ENCODE measurements at regions not wholly inside any gene's neighbourhood (a gene's known extent, or its start where the extent isn't known, plus 50 kb on each side); places are given as distances from the start of the nearest gene placed in this dataset.

- ATAC-seq (no peak), DNase-seq (no peak)
- H3K4me3 ChIP-seq: no peak overlapping the region
- no peaks in the 10 kb centered on the region for H3K9me3 ChIP-seq
- intact Hi-C loops (cut with DNase I; ENCODE audit: low total_unique reads) (no loop called here), in situ Hi-C loops (cut with MboI; ENCODE audit: low sequenced_read_pairs in 4 of 4) (no loop called here)
- peaks cover 0 to 11% (median 8%) of the 10 kb centered on the region in 3 donors for H3K27me3 ChIP-seq
- TF ChIP-seq, protein P1, sequence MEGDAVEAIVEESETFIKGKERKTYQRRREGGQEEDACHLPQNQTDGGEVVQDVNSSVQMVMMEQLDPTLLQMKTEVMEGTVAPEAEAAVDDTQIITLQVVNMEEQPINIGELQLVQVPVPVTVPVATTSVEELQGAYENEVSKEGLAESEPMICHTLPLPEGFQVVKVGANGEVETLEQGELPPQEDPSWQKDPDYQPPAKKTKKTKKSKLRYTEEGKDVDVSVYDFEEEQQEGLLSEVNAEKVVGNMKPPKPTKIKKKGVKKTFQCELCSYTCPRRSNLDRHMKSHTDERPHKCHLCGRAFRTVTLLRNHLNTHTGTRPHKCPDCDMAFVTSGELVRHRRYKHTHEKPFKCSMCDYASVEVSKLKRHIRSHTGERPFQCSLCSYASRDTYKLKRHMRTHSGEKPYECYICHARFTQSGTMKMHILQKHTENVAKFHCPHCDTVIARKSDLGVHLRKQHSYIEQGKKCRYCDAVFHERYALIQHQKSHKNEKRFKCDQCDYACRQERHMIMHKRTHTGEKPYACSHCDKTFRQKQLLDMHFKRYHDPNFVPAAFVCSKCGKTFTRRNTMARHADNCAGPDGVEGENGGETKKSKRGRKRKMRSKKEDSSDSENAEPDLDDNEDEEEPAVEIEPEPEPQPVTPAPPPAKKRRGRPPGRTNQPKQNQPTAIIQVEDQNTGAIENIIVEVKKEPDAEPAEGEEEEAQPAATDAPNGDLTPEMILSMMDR (IDR thresholded peaks at IDR 0.05 in 4 of 5, conservative IDR thresholded peaks at IDR 0.05 in 1 of 5): no peak
- no peak for TF ChIP-seq POLR2A (IDR thresholded peaks at IDR 0.05)
- no peak overlapping the region for H3K27ac ChIP-seq
- no peaks in the 10 kb centered on the region for H3K4me1 ChIP-seq
- no peaks in the 10 kb centered on the region for H3K36me3 ChIP-seq
Measured at GRCh38 chr11:69972351-69972802, 105.7 kb upstream of the ANO1 start.

- ATAC-seq (no peak), DNase-seq (no peak)
- intact Hi-C loops (cut with DNase I; ENCODE audit: low total_unique reads) (no loop called here), in situ Hi-C loops (cut with MboI; ENCODE audit: low sequenced_read_pairs in 4 of 4) (no loop called here)
- Histone ChIP-seq H3K4me3 (no peak overlapping the region), H3K9me3 (no peaks in the 10 kb centered on the region), H3K4me1 (no peaks in the 10 kb centered on the region), H3K27ac (no peak overlapping the region), H3K36me3 (no peaks in the 10 kb centered on the region), H3K27me3 (peaks cover 0 to 8% (median 8%) of the 10 kb centered on the region in 3 donors)
- no peak for TF ChIP-seq POLR2A (IDR thresholded peaks at IDR 0.05)
- TF ChIP-seq, protein P1 (IDR thresholded peaks at IDR 0.05 in 4 of 5, conservative IDR thresholded peaks at IDR 0.05 in 1 of 5): no peak
Measured at GRCh38 chr11:69974528-69974927, 103.6 kb upstream of the ANO1 start.

GRCh38 chr11:69975822-69976221 is 102.3 kb upstream of the ANO1 start:
- intact Hi-C loops (cut with DNase I; ENCODE audit: low total_unique reads): no loop called here
- Histone ChIP-seq H3K27ac (no peak overlapping the region), H3K27me3 (peaks cover 0 to 11% (median 5%) of the 10 kb centered on the region in 3 donors), H3K4me1 (no peaks in the 10 kb centered on the region), H3K36me3 (no peaks in the 10 kb centered on the region), H3K4me3 (no peak overlapping the region), H3K9me3 (no peaks in the 10 kb centered on the region)
- TF ChIP-seq POLR2A (IDR thresholded peaks at IDR 0.05): no peak
- TF ChIP-seq, protein P1 (IDR thresholded peaks at IDR 0.05 in 4 of 5, conservative IDR thresholded peaks at IDR 0.05 in 1 of 5): no peak
- DNase-seq (no peak), ATAC-seq (no peak)
- in situ Hi-C loops (cut with MboI; ENCODE audit: low sequenced_read_pairs in 4 of 4): no loop called here

DNA sequence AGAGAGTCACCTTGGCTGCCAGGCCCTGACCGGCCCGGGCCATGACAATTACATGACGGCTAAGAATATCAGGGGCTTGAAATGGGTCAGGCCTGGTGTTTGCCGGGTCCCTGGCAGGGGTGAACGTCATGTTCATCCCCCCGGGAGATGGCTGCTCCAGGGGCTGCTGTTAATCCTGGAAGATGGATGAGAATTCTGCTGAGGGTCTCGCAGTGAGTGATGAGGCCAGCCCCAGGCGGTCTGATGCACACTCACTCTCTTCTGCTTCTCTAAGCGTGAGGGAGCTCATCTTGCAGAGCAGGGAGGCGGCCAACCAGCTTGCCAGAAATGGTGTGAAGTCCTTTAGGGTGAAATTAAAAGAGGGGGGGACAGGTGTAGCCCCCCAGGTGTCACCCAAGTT is 101.3 kb upstream of the ANO1 start:
- in situ Hi-C loops (cut with MboI; ENCODE audit: low sequenced_read_pairs in 4 of 4) (no loop called here), intact Hi-C loops (cut with DNase I; ENCODE audit: low total_unique reads) (no loop called here)
- H3K36me3 ChIP-seq: no peaks in the 10 kb centered on the region
- no peak for TF ChIP-seq POLR2A (IDR thresholded peaks at IDR 0.05)
- TF ChIP-seq, protein P1 (IDR thresholded peaks at IDR 0.05 in 4 of 5, conservative IDR thresholded peaks at IDR 0.05 in 1 of 5): no peak
- no peak overlapping the region for H3K27ac ChIP-seq
- no peak for DNase-seq
- H3K9me3 ChIP-seq: no peaks in the 10 kb centered on the region
- peaks cover 0 to 14% (median 9%) of the 10 kb centered on the region in 3 donors for H3K27me3 ChIP-seq
- H3K4me1 ChIP-seq: no peaks in the 10 kb centered on the region
- no peak overlapping the region for H3K4me3 ChIP-seq
- ATAC-seq: no peak

DNA sequence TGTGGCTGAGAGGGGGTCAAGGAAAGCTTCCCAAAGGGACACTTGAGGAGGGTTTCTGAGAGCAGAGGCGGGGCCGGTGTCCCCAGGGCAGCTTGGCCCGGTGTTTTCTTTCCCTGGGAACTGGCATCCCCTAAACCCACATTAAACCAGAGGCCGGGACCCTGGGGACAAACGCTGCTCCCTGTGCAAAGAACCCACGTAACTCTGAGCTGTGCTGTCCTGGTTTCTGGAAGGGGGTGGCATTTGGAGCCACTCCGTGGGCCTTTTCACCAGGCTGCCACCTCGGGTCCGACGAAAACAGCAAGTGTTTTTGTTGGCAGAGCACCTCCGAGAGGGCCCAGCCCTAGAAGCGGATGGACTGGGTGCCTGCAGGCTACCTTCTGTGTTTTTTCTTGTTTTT is 100.2 kb upstream of the ANO1 start:
- Histone ChIP-seq H3K36me3 (no peaks in the 10 kb centered on the region), H3K4me1 (no peaks in the 10 kb centered on the region), H3K27me3 (peaks cover under 1 to 20% (median 14%) of the 10 kb centered on the region in 3 donors), H3K27ac (no peak overlapping the region), H3K4me3 (no peak overlapping the region), H3K9me3 (no peaks in the 10 kb centered on the region)
- TF ChIP-seq, protein P1 (IDR thresholded peaks at IDR 0.05 in 4 of 5, conservative IDR thresholded peaks at IDR 0.05 in 1 of 5): no peak
- TF ChIP-seq POLR2A (IDR thresholded peaks at IDR 0.05): no peak
- intact Hi-C loops (cut with DNase I; ENCODE audit: low total_unique reads) (no loop called here), in situ Hi-C loops (cut with MboI; ENCODE audit: low sequenced_read_pairs in 4 of 4) (no loop called here)
- DNase-seq (no peak), ATAC-seq (no peak)
